Peyer's patch (tissue), 4 donors: ENCODE measurements at regions not wholly inside any gene's neighbourhood (a gene's known extent, or its start where the extent isn't known, plus 50 kb on each side); places are given as distances from the start of the nearest gene placed in this dataset.

Experiments used
- CTCF ChIP-seq, 6 experiments: fragments of 450-650 bp in 4 of 6; fragments of 200-600 bp in 2 of 6; sonication (generic) in 1 of 6; IDR thresholded peaks; one replicate each; pipeline ENCODE4 v1.5.1; 2017 to 2019; ENCODE audit warnings: antibody characterized with exemption in 6 of 6, mild to moderate bottlenecking in 3 of 6, moderate library complexity in 1 of 6
- POLR2A ChIP-seq, 2 donors: fragments of 450-650 bp; IDR thresholded peaks; one replicate each; pipeline ENCODE4 v1.5.1; 2017; ENCODE audit warnings: antibody characterized with exemption in 2 of 2, mild to moderate bottlenecking in 2 of 2, moderate library complexity in 2 of 2

- no peak for TF ChIP-seq POLR2A (IDR thresholded peaks at IDR 0.05)
- TF ChIP-seq CTCF (IDR thresholded peaks at IDR 0.05): no peak
These were observed 134.0 kb downstream of the ANXA5 start for GRCh38 chr4:121562811-121563210.
